ENCODE measurements at regions not wholly inside any gene's neighbourhood (a gene's known extent, or its start where the extent isn't known, plus 50 kb on each side); places are given as distances from the start of the nearest gene placed in this dataset.

DNA sequence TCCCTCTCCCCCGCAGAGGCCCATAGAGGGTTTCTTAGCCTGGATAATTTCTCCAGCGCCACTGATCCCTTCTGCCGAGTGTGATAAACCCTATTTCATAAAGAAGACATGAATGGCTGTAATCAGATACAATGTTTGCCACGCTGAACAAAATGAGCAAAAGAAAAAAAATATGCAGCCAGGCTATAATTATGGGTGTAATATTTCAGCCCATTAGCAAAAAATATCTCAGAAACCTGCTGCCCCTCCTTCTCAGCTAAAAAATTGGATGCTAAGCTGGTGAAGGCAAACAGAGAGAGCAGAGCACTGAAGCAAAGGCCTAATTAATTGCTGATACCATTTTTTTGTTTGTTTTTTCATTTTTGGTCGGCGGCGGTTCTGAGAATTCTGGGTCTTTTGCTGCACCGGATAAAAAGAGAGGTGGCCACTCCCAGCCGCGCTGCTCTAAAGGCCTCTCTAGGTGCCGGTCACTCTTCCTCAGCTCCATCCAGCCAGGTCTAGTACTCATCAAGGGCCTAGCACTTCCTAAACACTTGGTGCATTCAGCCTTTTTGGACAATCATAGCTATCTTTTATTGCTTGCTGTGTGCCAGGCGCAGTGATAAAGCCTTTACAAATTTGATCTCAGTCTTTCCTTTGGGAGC lies 128.7 kb upstream of the TLE3 start:
- Mint-ChIP-seq H3K27me3 (ENCODE audit: low read depth) (no peaks in the 10 kb centered on the region), H3K4me1 (ENCODE audit: low read depth) (peaks cover 5% of the 10 kb centered on the region), H3K9me3 (peaks cover 8% of the 10 kb centered on the region), H3K4me3 (no peak overlapping the region), H3K36me3 (ENCODE audit: insufficient read depth) (no peaks in the 10 kb centered on the region)
- DNase-seq (no peak), ATAC-seq (no peak)

GRCh38 chr15:70225416-70225815 lies 127.7 kb upstream of the TLE3 start:
- Mint-ChIP-seq H3K27me3 (ENCODE audit: low read depth) (no peaks in the 10 kb centered on the region), H3K36me3 (ENCODE audit: insufficient read depth) (no peaks in the 10 kb centered on the region), H3K4me3 (no peak overlapping the region), H3K9me3 (peaks cover 7% of the 10 kb centered on the region), H3K4me1 (ENCODE audit: low read depth) (peaks cover 5% of the 10 kb centered on the region)
- DNase-seq (no peak), ATAC-seq (no peak)

GRCh38 chr15:70222606-70223005 lies 124.9 kb upstream of the TLE3 start:
- DNase-seq (no peak), ATAC-seq (no peak)
- no peaks in the 10 kb centered on the region for H3K9me3 Mint-ChIP-seq
- no peaks in the 10 kb centered on the region for H3K36me3 Mint-ChIP-seq (ENCODE audit: insufficient read depth)
- no peak overlapping the region for H3K4me3 Mint-ChIP-seq
- peaks cover 5% of the 10 kb centered on the region for H3K4me1 Mint-ChIP-seq (ENCODE audit: low read depth)
- no peaks in the 10 kb centered on the region for H3K27me3 Mint-ChIP-seq (ENCODE audit: low read depth)

GRCh38 chr15:70220490-70221096 lies 122.9 kb upstream of the TLE3 start:
- no peak overlapping the region for H3K4me3 Mint-ChIP-seq
- peaks cover 5% of the 10 kb centered on the region for H3K4me1 Mint-ChIP-seq (ENCODE audit: low read depth)
- no peaks in the 10 kb centered on the region for H3K9me3 Mint-ChIP-seq
- no peaks in the 10 kb centered on the region for H3K36me3 Mint-ChIP-seq (ENCODE audit: insufficient read depth)
- ATAC-seq: no peak
- no peak for DNase-seq
- no peaks in the 10 kb centered on the region for H3K27me3 Mint-ChIP-seq (ENCODE audit: low read depth)

GRCh38 chr15:70219966-70220365 lies 122.2 kb upstream of the TLE3 start:
- no peaks in the 10 kb centered on the region for H3K27me3 Mint-ChIP-seq (ENCODE audit: low read depth)
- H3K36me3 Mint-ChIP-seq (ENCODE audit: insufficient read depth): no peaks in the 10 kb centered on the region
- no peak for ATAC-seq
- DNase-seq: no peak
- no peak overlapping the region for H3K4me3 Mint-ChIP-seq
- no peaks in the 10 kb centered on the region for H3K9me3 Mint-ChIP-seq
- peaks cover 5% of the 10 kb centered on the region for H3K4me1 Mint-ChIP-seq (ENCODE audit: low read depth)

DNA sequence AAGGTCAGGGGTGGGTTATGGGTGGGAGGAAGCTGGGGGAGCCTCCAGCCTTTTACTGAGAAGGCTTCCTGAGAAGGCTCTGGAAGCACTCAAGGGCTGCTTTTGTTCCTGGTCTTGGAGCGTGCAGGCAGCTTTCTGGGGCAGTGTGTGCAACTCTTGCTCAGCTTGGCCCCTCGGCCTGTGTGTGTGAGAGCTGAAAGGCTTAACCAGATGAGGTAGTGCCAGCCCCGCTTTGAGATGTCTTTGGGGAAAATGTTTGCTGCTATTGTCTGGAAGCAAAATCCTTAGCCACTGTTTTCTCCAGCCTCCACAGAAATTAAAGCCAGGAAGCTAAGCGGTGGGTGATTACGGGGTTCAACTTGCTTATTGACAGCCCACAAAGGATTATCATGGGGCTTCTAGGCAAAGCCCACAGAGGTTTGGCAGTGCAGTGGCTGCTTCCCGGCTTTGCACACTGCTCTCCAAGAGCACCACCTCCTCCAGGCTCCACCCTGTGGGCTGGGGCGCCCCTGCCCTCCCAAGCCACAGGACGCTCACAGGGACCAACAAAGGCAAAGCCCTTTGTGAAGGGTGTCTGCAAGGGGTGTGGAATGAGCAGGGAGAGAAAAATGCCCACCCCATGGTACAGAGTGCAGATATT lies 121.7 kb upstream of the TLE3 start:
- Mint-ChIP-seq H3K4me1 (ENCODE audit: low read depth) (peaks cover 5% of the 10 kb centered on the region), H3K9me3 (no peaks in the 10 kb centered on the region), H3K27me3 (ENCODE audit: low read depth) (no peaks in the 10 kb centered on the region), H3K36me3 (ENCODE audit: insufficient read depth) (no peaks in the 10 kb centered on the region), H3K4me3 (no peak overlapping the region)
- ATAC-seq (no peak), DNase-seq (no peak)

GRCh38 chr15:70217226-70218160 lies 119.8 kb upstream of the TLE3 start:
- DNase-seq (no peak), ATAC-seq (no peak)
- Mint-ChIP-seq H3K27me3 (ENCODE audit: low read depth) (no peaks in the 10 kb centered on the region), H3K4me3 (no peak overlapping the region), H3K36me3 (ENCODE audit: insufficient read depth) (no peaks in the 10 kb centered on the region), H3K4me1 (ENCODE audit: low read depth) (no peaks in the 10 kb centered on the region), H3K9me3 (no peaks in the 10 kb centered on the region)

DNA sequence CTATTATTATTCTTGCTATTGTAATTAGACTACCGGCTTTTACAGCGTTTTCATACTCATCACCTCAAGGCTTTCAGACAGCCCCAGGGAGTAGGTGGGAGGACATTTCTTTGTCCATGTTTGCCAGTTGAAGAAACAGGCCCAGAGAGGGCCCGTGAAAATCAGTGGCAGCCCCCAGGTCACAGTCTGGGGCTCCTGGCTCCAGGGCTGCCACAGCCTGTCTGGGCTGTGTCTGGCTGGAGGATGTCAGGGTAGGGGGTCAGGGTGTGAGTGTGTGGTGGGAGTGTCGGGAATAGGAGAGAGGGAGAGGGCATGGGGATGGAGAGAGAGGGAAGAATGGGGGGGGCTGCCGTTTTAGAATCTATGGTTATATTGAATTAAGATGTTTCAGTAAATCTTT lies 118.2 kb upstream of the TLE3 start:
- Mint-ChIP-seq H3K36me3 (ENCODE audit: insufficient read depth) (no peaks in the 10 kb centered on the region), H3K4me3 (no peak overlapping the region), H3K9me3 (no peaks in the 10 kb centered on the region), H3K4me1 (ENCODE audit: low read depth) (no peaks in the 10 kb centered on the region), H3K27me3 (ENCODE audit: low read depth) (no peaks in the 10 kb centered on the region)
- no peak for ATAC-seq
- no peak for DNase-seq

DNA sequence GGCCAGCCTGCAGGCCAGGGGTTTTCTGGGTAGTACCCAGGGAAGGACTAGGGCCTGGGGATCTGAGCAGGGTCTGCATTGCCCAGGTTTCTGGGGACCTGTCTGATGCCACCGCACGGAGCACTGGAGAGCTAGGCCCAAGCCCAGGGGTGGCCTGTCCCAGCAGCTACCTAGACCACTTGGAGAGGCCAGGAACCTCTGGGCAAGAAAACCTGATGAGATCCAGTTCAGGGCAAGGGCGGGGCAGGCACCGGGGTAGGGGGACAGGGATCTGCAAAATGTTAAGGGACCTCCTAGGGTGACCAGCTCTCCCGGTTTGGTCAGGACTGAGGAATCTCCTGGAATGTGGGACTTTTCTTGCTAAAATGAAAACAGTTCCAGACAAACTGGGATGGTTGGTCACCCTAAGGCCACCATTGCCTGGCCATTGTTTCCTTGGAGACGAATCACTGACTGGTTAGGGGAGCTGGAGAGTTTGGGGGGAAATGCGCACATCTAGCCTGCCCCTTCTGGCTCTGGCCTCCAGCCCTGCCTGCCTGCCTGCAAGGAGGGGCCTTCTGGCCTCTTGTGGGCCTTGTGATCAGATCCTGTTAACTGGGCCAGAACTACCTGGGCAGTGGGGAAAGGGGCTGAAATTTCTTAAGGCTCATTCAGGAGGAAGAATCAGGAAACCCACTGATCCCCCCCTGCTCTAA lies 117.4 kb upstream of the TLE3 start:
- Mint-ChIP-seq H3K4me1 (ENCODE audit: low read depth) (no peaks in the 10 kb centered on the region), H3K36me3 (ENCODE audit: insufficient read depth) (no peaks in the 10 kb centered on the region), H3K4me3 (no peak overlapping the region), H3K27me3 (ENCODE audit: low read depth) (no peaks in the 10 kb centered on the region), H3K9me3 (no peaks in the 10 kb centered on the region)
- DNase-seq (no peak), ATAC-seq (no peak)

- DNase-seq (no peak), ATAC-seq (no peak)
- no peaks in the 10 kb centered on the region for H3K4me1 Mint-ChIP-seq (ENCODE audit: low read depth)
- no peaks in the 10 kb centered on the region for H3K36me3 Mint-ChIP-seq (ENCODE audit: insufficient read depth)
- H3K27me3 Mint-ChIP-seq (ENCODE audit: low read depth): peaks cover 4% of the 10 kb centered on the region
- no peaks in the 10 kb centered on the region for H3K9me3 Mint-ChIP-seq
- no peak overlapping the region for H3K4me3 Mint-ChIP-seq
Observed at GRCh38 chr15:70214276-70214675, 116.6 kb upstream of the TLE3 start.

DNA sequence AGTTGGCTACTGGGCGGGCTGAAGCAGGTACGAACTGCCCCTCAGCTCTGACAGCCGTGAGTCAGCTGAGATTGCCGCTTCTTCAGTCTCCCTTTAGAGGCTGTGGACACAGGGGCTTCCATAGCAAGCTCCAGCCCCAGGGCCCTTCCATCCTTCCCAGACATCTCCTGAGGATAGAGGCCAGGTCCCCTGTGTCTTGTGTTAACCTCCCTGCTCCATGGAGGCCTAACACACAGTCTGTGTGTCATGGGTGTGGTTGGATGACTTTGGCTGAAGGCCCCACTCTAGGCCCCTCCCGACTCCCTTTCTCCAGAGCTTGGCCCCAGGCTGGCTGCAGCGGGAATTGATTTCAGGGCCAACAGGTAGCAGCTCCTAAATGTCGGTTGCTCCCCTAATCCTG lies 116.1 kb upstream of the TLE3 start:
- ATAC-seq (no peak), DNase-seq (no peak)
- peaks cover 4% of the 10 kb centered on the region for H3K27me3 Mint-ChIP-seq (ENCODE audit: low read depth)
- no peaks in the 10 kb centered on the region for H3K36me3 Mint-ChIP-seq (ENCODE audit: insufficient read depth)
- no peaks in the 10 kb centered on the region for H3K4me1 Mint-ChIP-seq (ENCODE audit: low read depth)
- no peaks in the 10 kb centered on the region for H3K9me3 Mint-ChIP-seq
- no peak overlapping the region for H3K4me3 Mint-ChIP-seq

DNA sequence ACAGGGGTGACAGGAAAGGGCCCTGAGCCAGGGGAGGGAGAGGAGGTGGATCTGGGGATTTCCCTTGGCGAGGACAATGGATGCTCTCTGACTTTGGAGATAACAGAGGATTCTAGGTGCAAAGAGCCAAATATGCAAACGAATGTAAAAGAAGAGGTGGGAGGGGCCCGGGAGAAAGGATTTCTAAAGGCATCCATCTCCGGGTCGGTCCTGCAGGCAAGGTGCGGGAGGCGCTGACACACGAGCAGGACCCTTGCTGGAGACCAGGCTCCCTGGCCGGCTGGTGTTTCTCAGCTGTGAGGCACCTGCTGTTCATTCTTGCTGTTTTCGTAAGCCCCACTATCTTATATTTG lies 115.2 kb upstream of the TLE3 start:
- H3K4me3 Mint-ChIP-seq: no peak overlapping the region
- no peaks in the 10 kb centered on the region for H3K9me3 Mint-ChIP-seq
- DNase-seq: no peak
- no peaks in the 10 kb centered on the region for H3K4me1 Mint-ChIP-seq (ENCODE audit: low read depth)
- ATAC-seq: no peak
- no peaks in the 10 kb centered on the region for H3K36me3 Mint-ChIP-seq (ENCODE audit: insufficient read depth)
- peaks cover 4% of the 10 kb centered on the region for H3K27me3 Mint-ChIP-seq (ENCODE audit: low read depth)

DNA sequence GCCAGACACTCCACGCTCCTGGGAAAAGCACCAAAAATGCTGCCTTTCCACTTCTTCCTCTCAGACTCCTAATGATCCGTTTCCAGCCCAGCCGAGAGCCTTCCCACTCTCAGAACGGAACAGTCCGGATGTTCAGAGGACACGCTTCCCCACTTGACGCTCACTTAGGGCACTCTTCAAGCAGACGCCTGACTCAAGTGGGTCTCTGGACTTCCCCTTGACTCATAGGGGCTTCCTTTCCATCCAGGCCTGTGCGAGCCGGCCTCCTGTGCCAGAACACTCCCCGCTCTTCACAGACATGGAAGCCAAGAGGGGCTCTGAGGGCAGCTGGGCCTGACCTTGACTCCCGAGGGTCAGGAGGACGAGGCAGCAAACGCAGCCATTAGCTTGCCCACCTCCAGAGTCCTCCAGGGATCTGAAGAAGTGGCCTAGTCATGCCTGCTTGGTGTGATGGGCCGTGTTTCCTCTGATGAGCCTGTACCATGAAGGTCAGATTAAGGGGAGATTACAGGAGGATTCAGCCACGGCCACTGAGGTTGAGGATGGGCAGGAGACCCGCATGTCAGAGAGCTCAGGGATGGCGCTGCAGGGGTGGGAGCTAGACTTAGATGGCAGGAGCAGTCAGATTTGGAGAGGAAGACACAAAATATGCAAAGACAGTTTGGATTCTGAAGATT lies 114.7 kb upstream of the TLE3 start:
- Mint-ChIP-seq H3K27me3 (ENCODE audit: low read depth) (peaks cover 4% of the 10 kb centered on the region), H3K36me3 (ENCODE audit: insufficient read depth) (no peaks in the 10 kb centered on the region), H3K4me1 (ENCODE audit: low read depth) (no peaks in the 10 kb centered on the region), H3K4me3 (no peak overlapping the region), H3K9me3 (no peaks in the 10 kb centered on the region)
- ATAC-seq (no peak), DNase-seq (no peak)

- Mint-ChIP-seq H3K27me3 (ENCODE audit: low read depth) (peaks cover 4% of the 10 kb centered on the region), H3K4me3 (no peak overlapping the region), H3K36me3 (ENCODE audit: insufficient read depth) (no peaks in the 10 kb centered on the region), H3K9me3 (no peaks in the 10 kb centered on the region), H3K4me1 (ENCODE audit: low read depth) (no peaks in the 10 kb centered on the region)
- DNase-seq (no peak), ATAC-seq (no peak)
Observed at GRCh38 chr15:70210528-70210927, 112.8 kb upstream of the TLE3 start.

All from activated T-cell treated with anti-CD3 and anti-CD28 coated beads, Interleukin-2, amount 50 U/mL, for 4 hours (primary cell).